ENCODE measurements at regions not wholly inside any gene's neighbourhood (a gene's known extent, or its start where the extent isn't known, plus 50 kb on each side); places are given as distances from the start of the nearest gene placed in this dataset.
"Not testable (repeated sequence)": the region's sequence is repeated elsewhere in the genome, so short reads cannot be mapped to it uniquely, and the experiment has no call there.

DNA sequence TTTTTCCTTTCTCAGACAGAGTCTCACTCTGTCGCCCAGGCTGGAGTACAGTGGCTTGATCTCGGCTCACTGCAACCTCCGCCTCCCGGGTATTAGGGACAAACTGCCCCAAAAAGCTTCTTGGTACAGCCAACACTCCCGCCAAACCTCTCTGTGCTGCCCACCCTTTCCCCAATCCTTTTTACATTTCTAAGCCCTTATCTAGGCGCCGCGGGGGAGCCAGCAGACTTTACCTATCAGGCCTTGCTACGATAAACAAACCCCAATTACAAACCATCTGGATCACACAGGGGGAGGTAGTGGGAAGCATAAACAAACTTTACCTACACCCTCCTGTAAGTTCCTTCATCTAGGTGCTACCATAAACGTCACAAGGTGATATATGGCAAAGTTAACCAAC is 69.8 kb upstream of the DUSP21 start:
- TF ChIP-seq, protein P1, sequence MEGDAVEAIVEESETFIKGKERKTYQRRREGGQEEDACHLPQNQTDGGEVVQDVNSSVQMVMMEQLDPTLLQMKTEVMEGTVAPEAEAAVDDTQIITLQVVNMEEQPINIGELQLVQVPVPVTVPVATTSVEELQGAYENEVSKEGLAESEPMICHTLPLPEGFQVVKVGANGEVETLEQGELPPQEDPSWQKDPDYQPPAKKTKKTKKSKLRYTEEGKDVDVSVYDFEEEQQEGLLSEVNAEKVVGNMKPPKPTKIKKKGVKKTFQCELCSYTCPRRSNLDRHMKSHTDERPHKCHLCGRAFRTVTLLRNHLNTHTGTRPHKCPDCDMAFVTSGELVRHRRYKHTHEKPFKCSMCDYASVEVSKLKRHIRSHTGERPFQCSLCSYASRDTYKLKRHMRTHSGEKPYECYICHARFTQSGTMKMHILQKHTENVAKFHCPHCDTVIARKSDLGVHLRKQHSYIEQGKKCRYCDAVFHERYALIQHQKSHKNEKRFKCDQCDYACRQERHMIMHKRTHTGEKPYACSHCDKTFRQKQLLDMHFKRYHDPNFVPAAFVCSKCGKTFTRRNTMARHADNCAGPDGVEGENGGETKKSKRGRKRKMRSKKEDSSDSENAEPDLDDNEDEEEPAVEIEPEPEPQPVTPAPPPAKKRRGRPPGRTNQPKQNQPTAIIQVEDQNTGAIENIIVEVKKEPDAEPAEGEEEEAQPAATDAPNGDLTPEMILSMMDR (IDR thresholded peaks at IDR 0.05), result not testable (repeated sequence)
- not testable (repeated sequence) for TF ChIP-seq POLR2AphosphoS5 (IDR thresholded peaks at IDR 0.05; ENCODE audit: insufficient read depth in 1 of 2, low read depth in 1 of 2)

Data from vagina (tissue), 2 donors.